ENCODE measurements at regions not wholly inside any gene's neighbourhood (a gene's known extent, or its start where the extent isn't known, plus 50 kb on each side); places are given as distances from the start of the nearest gene placed in this dataset.
"Not testable (repeated sequence)": the region's sequence is repeated elsewhere in the genome, so short reads cannot be mapped to it uniquely, and the experiment has no call there.

- no peak for DNase-seq (ENCODE audit: low spot score)
Observed at GRCh38 chr1:194067772-194068171, 881.4 kb upstream of the B3GALT2 start.

GRCh38 chr1:194062962-194063361 is 876.5 kb upstream of the B3GALT2 start:
- DNase-seq (ENCODE audit: low spot score), result no peak

GRCh38 chr1:194062526-194062925 is 876.1 kb upstream of the B3GALT2 start:
- DNase-seq (ENCODE audit: low spot score), result no peak

GRCh38 chr1:194060481-194060880 is 874.1 kb upstream of the B3GALT2 start:
- no peak for DNase-seq (ENCODE audit: low spot score)

- DNase-seq (ENCODE audit: low spot score), result not testable (repeated sequence)
Observed at GRCh38 chr1:194058268-194058667, 871.9 kb upstream of the B3GALT2 start.

- no peak for DNase-seq (ENCODE audit: low spot score)
Observed at GRCh38 chr1:194056169-194056568, 869.8 kb upstream of the B3GALT2 start.

- DNase-seq (ENCODE audit: low spot score), result no peak
Observed at GRCh38 chr1:194055536-194055935, 869.1 kb upstream of the B3GALT2 start.

GRCh38 chr1:194052514-194053338 is 866.3 kb upstream of the B3GALT2 start:
- no peak for DNase-seq (ENCODE audit: low spot score)

GRCh38 chr1:194047921-194048320 is 861.5 kb upstream of the B3GALT2 start:
- no peak for DNase-seq (ENCODE audit: low spot score)

GRCh38 chr1:194047206-194047605 is 860.8 kb upstream of the B3GALT2 start:
- DNase-seq (ENCODE audit: low spot score), result no peak

- no peak for DNase-seq (ENCODE audit: low spot score)
Observed at GRCh38 chr1:194045416-194045815, 859.0 kb upstream of the B3GALT2 start.

- DNase-seq (ENCODE audit: low spot score), result peak; percentile 10
Observed at GRCh38 chr1:194044892-194045291, 858.5 kb upstream of the B3GALT2 start.

GRCh38 chr1:194043984-194044755 is 857.8 kb upstream of the B3GALT2 start:
- peak; percentile 37 for DNase-seq (ENCODE audit: low spot score)

- DNase-seq (ENCODE audit: low spot score), result no peak
Observed at GRCh38 chr1:194042736-194043135, 856.3 kb upstream of the B3GALT2 start.

- no peak for DNase-seq (ENCODE audit: low spot score)
Observed at GRCh38 chr1:194040496-194040895, 854.1 kb upstream of the B3GALT2 start.

- DNase-seq (ENCODE audit: low spot score), result no peak
Observed at GRCh38 chr1:194039578-194039977, 853.2 kb upstream of the B3GALT2 start.

- DNase-seq (ENCODE audit: low spot score), result no peak
Observed at GRCh38 chr1:194033646-194034045, 847.2 kb upstream of the B3GALT2 start.

- no peak for DNase-seq (ENCODE audit: low spot score)
Observed at GRCh38 chr1:194028002-194028401, 841.6 kb upstream of the B3GALT2 start.

- no peak for DNase-seq (ENCODE audit: low spot score)
Observed at GRCh38 chr1:194026422-194026821, 840.0 kb upstream of the B3GALT2 start.

GRCh38 chr1:194024659-194025058 is 838.2 kb upstream of the B3GALT2 start:
- DNase-seq (ENCODE audit: low spot score), result no peak

- DNase-seq (ENCODE audit: low spot score), result no peak
Observed at GRCh38 chr1:194014014-194014413, 827.6 kb upstream of the B3GALT2 start.

GRCh38 chr1:194013561-194013960 is 827.1 kb upstream of the B3GALT2 start:
- DNase-seq (ENCODE audit: low spot score), result no peak

GRCh38 chr1:194004146-194004545 is 817.7 kb upstream of the B3GALT2 start:
- DNase-seq (ENCODE audit: low spot score), result no peak

Measured in NAMALWA (cell line).